DND-41 (cell line): ENCODE measurements at regions not wholly inside any gene's neighbourhood (a gene's known extent, or its start where the extent isn't known, plus 50 kb on each side); places are given as distances from the start of the nearest gene placed in this dataset.

Experiments
- CTCF ChIP-seq: IDR thresholded peaks from 2 replicates; pipeline ENCODE4 v1.5.1; 2012; ENCODE audit warnings: borderline replicate concordance, low read length, moderate library complexity, mild to moderate bottlenecking; ENCODE audit not compliant: poor library complexity, severe bottlenecking; ENCODE audit errors: extremely low read depth
- EZH2 ChIP-seq: IDR thresholded peaks from 3 replicates; pipeline ENCODE4 v1.6.1; 2012; ENCODE audit warnings: borderline replicate concordance, low read depth, mild to moderate bottlenecking, moderate library complexity, low read length, inconsistent platforms; ENCODE audit not compliant: severe bottlenecking

GRCh38 chr5:42927730-42928129 is 112.4 kb downstream of the ANXA2R start:
- TF ChIP-seq CTCF = no peak
- no peak for TF ChIP-seq EZH2
